ENCODE measurements at regions not wholly inside any gene's neighbourhood (a gene's known extent, or its start where the extent isn't known, plus 50 kb on each side); places are given as distances from the start of the nearest gene placed in this dataset.

DNA sequence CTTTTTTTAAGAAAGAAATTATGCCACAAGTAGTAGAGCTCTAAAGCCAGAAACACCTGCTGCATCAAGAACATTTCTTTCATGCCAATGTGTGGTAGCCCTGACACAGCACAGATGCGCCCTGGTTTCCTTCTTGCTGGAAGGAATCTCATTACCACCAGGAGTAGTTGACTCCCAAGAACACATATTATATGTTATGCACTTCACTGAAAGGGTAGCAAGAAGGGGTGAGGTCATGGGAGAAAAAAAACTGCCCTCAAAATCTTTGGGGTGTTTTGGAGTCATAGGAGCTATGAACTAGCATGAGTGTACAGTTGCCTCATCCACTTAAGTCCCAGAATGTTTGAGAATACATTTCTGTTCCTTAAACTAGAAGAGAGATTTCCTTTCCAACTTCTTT, 185.8 kb upstream of the C1QTNF7 start:
- Histone ChIP-seq H3K4me3 (no peak overlapping the region), H3K36me3 (no peaks in the 10 kb centered on the region), H3K9me3 (no peaks in the 10 kb centered on the region), H3K27me3 (ENCODE audit: low read depth) (no peaks in the 10 kb centered on the region), H3K27ac (no peak overlapping the region), H3K4me1 (peaks cover 4% of the 10 kb centered on the region)
- TF ChIP-seq, protein P1, sequence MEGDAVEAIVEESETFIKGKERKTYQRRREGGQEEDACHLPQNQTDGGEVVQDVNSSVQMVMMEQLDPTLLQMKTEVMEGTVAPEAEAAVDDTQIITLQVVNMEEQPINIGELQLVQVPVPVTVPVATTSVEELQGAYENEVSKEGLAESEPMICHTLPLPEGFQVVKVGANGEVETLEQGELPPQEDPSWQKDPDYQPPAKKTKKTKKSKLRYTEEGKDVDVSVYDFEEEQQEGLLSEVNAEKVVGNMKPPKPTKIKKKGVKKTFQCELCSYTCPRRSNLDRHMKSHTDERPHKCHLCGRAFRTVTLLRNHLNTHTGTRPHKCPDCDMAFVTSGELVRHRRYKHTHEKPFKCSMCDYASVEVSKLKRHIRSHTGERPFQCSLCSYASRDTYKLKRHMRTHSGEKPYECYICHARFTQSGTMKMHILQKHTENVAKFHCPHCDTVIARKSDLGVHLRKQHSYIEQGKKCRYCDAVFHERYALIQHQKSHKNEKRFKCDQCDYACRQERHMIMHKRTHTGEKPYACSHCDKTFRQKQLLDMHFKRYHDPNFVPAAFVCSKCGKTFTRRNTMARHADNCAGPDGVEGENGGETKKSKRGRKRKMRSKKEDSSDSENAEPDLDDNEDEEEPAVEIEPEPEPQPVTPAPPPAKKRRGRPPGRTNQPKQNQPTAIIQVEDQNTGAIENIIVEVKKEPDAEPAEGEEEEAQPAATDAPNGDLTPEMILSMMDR (IDR thresholded peaks at IDR 0.05) = no peak
- ATAC-seq (no peak), DNase-seq (no peak)
- intact Hi-C loops (cut with DNase I) = no loop called here

DNA sequence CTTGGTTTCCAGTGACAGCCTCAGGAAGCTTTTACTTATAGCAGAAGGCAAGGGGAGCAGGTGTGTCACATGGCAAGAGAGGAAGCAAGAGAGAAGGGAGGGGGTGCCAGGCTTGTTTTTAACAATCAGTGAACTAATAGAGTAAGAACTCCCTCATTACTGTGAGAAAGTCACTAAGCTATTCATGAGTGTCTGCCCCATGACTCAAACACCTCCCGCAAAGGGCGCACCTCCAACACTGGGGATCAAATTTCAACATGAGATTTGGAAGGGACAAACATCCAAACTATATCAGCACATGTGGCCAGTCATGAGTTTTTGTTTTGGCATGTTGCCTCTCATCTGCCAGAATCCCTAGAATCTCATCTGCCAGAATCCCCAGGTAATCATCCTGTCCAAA, 183.5 kb upstream of the C1QTNF7 start:
- Histone ChIP-seq H3K4me1 (no peaks in the 10 kb centered on the region), H3K36me3 (no peaks in the 10 kb centered on the region), H3K9me3 (no peaks in the 10 kb centered on the region), H3K27ac (no peak overlapping the region), H3K27me3 (ENCODE audit: low read depth) (no peaks in the 10 kb centered on the region), H3K4me3 (no peak overlapping the region)
- ATAC-seq = no peak
- no peak for DNase-seq
- intact Hi-C loops (cut with DNase I) = no loop called here
- TF ChIP-seq, protein P1 (IDR thresholded peaks at IDR 0.05) = no peak

DNA sequence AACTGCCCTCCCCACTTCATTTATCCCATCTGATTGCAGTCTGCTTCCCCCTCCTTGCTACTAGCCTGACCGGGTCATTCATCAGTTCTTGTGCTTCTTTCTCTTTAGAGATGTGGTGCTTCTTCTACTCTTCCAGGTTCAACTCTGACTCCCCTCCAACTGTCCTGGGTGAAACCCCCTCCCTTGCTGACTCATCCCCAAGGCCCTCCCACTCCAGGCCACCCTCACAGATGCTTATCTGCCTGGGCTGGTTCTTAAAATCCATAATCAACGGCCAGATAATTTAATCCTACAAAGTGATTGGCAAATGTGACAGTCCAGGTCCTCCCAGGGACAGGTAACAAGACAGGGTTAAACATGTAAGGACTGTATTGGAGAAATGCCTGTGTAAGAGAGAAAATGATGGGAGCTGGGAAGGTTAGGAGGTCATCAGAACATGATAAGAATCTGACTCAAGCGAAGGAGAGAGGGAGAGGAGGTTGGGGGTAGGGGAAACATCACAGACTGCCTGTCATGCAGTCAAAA, 182.8 kb upstream of the C1QTNF7 start:
- H3K36me3 ChIP-seq = no peaks in the 10 kb centered on the region
- no peak for DNase-seq
- no peaks in the 10 kb centered on the region for H3K9me3 ChIP-seq
- intact Hi-C loops (cut with DNase I) = no loop called here
- TF ChIP-seq, protein P1 (IDR thresholded peaks at IDR 0.05) = no peak
- no peak overlapping the region for H3K4me3 ChIP-seq
- ATAC-seq = no peak
- no peak overlapping the region for H3K27ac ChIP-seq
- no peaks in the 10 kb centered on the region for H3K4me1 ChIP-seq
- no peaks in the 10 kb centered on the region for H3K27me3 ChIP-seq (ENCODE audit: low read depth)

DNA sequence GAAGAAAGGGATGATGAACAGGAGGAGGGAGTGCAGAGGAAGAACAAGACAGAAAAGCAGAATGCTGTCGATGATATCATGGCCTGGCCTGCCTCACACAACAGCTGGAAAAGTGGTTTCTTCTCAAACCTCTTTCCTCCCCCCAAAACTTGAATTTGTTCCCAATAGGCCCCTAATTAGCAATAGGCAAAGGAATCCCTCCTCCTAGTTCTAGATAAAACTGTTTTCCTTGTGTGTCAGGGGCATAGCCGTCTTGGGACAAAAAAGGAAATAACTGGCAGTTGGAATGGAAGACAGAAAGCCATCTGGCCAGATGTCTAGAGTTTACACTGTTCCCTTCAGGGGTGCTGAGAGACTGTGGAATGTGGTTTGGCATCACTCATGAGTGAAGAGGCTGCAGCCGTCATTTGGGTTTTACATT, 177.8 kb upstream of the C1QTNF7 start:
- DNase-seq (no peak), ATAC-seq (peak; percentile 46 to 68)
- no peak overlapping the region for H3K4me3 ChIP-seq
- H3K9me3 ChIP-seq = no peaks in the 10 kb centered on the region
- H3K27me3 ChIP-seq (ENCODE audit: low read depth) = no peaks in the 10 kb centered on the region
- TF ChIP-seq, protein P1 (IDR thresholded peaks at IDR 0.05) = no peak
- intact Hi-C loops (cut with DNase I) = no loop called here
- H3K27ac ChIP-seq = no peak overlapping the region
- no peaks in the 10 kb centered on the region for H3K36me3 ChIP-seq
- H3K4me1 ChIP-seq = no peaks in the 10 kb centered on the region

DNA sequence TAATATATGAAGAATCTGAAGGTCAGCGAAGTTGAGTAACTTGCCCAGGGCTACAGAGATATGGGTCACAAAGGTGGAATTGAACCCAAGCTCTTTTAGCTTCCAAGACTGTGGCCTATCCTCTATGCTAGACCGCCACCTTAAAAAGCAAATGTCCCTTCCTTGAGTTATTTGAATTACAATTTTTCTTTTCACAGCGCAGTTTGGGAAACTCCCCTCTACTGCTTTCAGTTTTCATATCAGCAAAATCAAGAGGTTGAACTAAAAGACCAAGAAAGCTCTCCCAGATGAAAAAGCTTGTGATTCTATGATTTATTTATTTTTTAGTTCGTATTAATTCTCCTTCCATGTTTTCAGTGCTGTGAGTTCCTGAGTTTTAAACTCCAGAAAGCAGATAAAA, 174.5 kb upstream of the C1QTNF7 start:
- ATAC-seq = no peak
- no peak overlapping the region for H3K4me3 ChIP-seq
- no peaks in the 10 kb centered on the region for H3K36me3 ChIP-seq
- no peaks in the 10 kb centered on the region for H3K4me1 ChIP-seq
- no peaks in the 10 kb centered on the region for H3K27me3 ChIP-seq (ENCODE audit: low read depth)
- H3K27ac ChIP-seq = no peak overlapping the region
- no peaks in the 10 kb centered on the region for H3K9me3 ChIP-seq
- TF ChIP-seq, protein P1 (IDR thresholded peaks at IDR 0.05) = no peak
- no peak for DNase-seq
- intact Hi-C loops (cut with DNase I) = no loop called here

Data from lower lobe of right lung (tissue), 2 donors.